Smooth muscle cell (in vitro differentiated cells): ENCODE measurements at regions not wholly inside any gene's neighbourhood (a gene's known extent, or its start where the extent isn't known, plus 50 kb on each side); places are given as distances from the start of the nearest gene placed in this dataset.

ENCODE experiments used
- DNase-seq: peaks from one replicate; lab custom pipeline; 2025; ENCODE audit not compliant: unreplicated experiment; lab: John Stamatoyannopoulos, UW
- H2AFZ ChIP-seq: fragments of 200-600 bp; sonication (generic); 2 replicates; pipeline ENCODE4 v1.6.0; 2016; ENCODE audit warnings: antibody characterized with exemption, low read depth, mild to moderate bottlenecking
- H3F3A ChIP-seq: fragments of 200-600 bp; sonication (generic); 2 replicates; pipeline ENCODE4 v1.6.0; 2017; ENCODE audit warnings: antibody characterized with exemption, low read depth
- H3K27ac ChIP-seq: fragments of 200-600 bp; sonication (generic); 2 replicates; pipeline ENCODE4 v1.5.1; 2016; ENCODE audit warnings: low read depth, mild to moderate bottlenecking
- H3K27me3 ChIP-seq: fragments of 200-600 bp; sonication (generic); 2 replicates; pipeline ENCODE4 v1.6.1; 2016; ENCODE audit warnings: low read depth, mild to moderate bottlenecking
- H3K36me3 ChIP-seq: fragments of 200-600 bp; sonication (generic); 2 replicates; pipeline ENCODE4 v1.5.1; 2016; ENCODE audit warnings: low read depth
- H3K4me1 ChIP-seq: fragments of 200-600 bp; sonication (generic); 2 replicates; pipeline ENCODE4 v1.5.1; 2016; ENCODE audit warnings: low read depth
- H3K4me2 ChIP-seq: fragments of 200-600 bp; sonication (generic); 2 replicates; pipeline ENCODE4 v1.6.0; 2016; ENCODE audit warnings: mild to moderate bottlenecking
- H3K4me3 ChIP-seq: fragments of 200-600 bp; sonication (generic); 2 replicates; pipeline ENCODE4 v1.5.1; 2016; ENCODE audit warnings: mild to moderate bottlenecking
- H3K79me2 ChIP-seq: fragments of 200-600 bp; sonication (generic); 2 replicates; pipeline ENCODE4 v1.6.0; 2016; ENCODE audit warnings: low read depth, mild to moderate bottlenecking
- H3K9ac ChIP-seq: fragments of 200-600 bp; sonication (generic); 2 replicates; pipeline ENCODE4 v1.6.0; 2016; ENCODE audit warnings: low read depth
- H3K9me3 ChIP-seq: fragments of 200-600 bp; sonication (generic); replicated peaks from 2 replicates; pipeline ENCODE4 v1.5.1; 2016; ENCODE audit warnings: low read depth
- H4K20me1 ChIP-seq: fragments of 200-600 bp; sonication (generic); 2 replicates; pipeline ENCODE4 v1.6.0; 2016; ENCODE audit warnings: low read depth
- CTCF ChIP-seq: fragments of 200-600 bp; sonication (generic); IDR thresholded peaks from 2 replicates; pipeline ENCODE4 v1.5.1; 2017; ENCODE audit warnings: borderline replicate concordance, mild to moderate bottlenecking, antibody characterized with exemption; ENCODE audit not compliant: insufficient read depth, poor library complexity, severe bottlenecking
- WGBS: methylation state at CpG from one replicate; pipeline ENCODE4 v1.1.7; 2016; ENCODE audit warnings: low lambda C conversion rate; 5-methylcytosine and 5-hydroxymethylcytosine counted together

- H3K4me2 ChIP-seq = no peak overlapping the region
Observed at GRCh38 chr13:82566864-82567263, 1315.4 kb downstream of the SLITRK1 start.

GRCh38 chr13:82565201-82565600 lies 1317.1 kb downstream of the SLITRK1 start:
- WGBS = 62% methylated on average over 7 of the region's 7 CpGs

More at GRCh38 chr13:82566864-82567263, 1315.4 kb downstream of the SLITRK1 start:
- Histone ChIP-seq H3K9ac (no peak overlapping the region), H2AFZ (no peak overlapping the region), H3K9me3 (no peaks in the 10 kb centered on the region), H3K4me1 (no peaks in the 10 kb centered on the region), H3F3A (no peaks in the 10 kb centered on the region), H3K27me3 (no peaks in the 10 kb centered on the region), H3K4me3 (no peak overlapping the region), H3K79me2 (no peaks in the 10 kb centered on the region), H3K27ac (no peak overlapping the region), H3K36me3 (no peaks in the 10 kb centered on the region), H4K20me1 (no peaks in the 10 kb centered on the region)
- TF ChIP-seq CTCF = no peak
- 96% methylated on average over 5 of the region's 5 CpGs for WGBS
- no peak for DNase-seq

GRCh38 chr13:82560889-82561288 lies 1321.4 kb downstream of the SLITRK1 start:
- Histone ChIP-seq H3K79me2 (no peaks in the 10 kb centered on the region), H4K20me1 (no peaks in the 10 kb centered on the region), H3K36me3 (no peaks in the 10 kb centered on the region), H2AFZ (no peak overlapping the region), H3K4me3 (no peak overlapping the region), H3K9me3 (no peaks in the 10 kb centered on the region), H3K9ac (no peak overlapping the region), H3K27me3 (no peaks in the 10 kb centered on the region), H3K27ac (no peak overlapping the region), H3F3A (no peaks in the 10 kb centered on the region), H3K4me2 (no peak overlapping the region), H3K4me1 (no peaks in the 10 kb centered on the region)
- TF ChIP-seq CTCF = no peak
- 82% methylated on average over 1 of the region's 1 CpG for WGBS
- DNase-seq = no peak

More at GRCh38 chr13:82565201-82565600, 1317.1 kb downstream of the SLITRK1 start:
- Histone ChIP-seq H3K4me1 (no peaks in the 10 kb centered on the region), H3K27ac (no peak overlapping the region), H3K4me2 (no peak overlapping the region), H3K27me3 (no peaks in the 10 kb centered on the region), H3K9me3 (no peaks in the 10 kb centered on the region), H2AFZ (no peak overlapping the region), H3F3A (no peaks in the 10 kb centered on the region), H3K79me2 (no peaks in the 10 kb centered on the region), H3K36me3 (no peaks in the 10 kb centered on the region), H4K20me1 (no peaks in the 10 kb centered on the region), H3K4me3 (no peak overlapping the region), H3K9ac (no peak overlapping the region)
- no peak for DNase-seq
- no peak for TF ChIP-seq CTCF

GRCh38 chr13:82522872-82523271 lies 1359.4 kb downstream of the SLITRK1 start:
- 75% methylated on average over 1 of the region's 1 CpG for WGBS
- no peak for DNase-seq
- Histone ChIP-seq H3K9me3 (no peaks in the 10 kb centered on the region), H4K20me1 (no peaks in the 10 kb centered on the region), H3K4me1 (no peaks in the 10 kb centered on the region), H3K27me3 (no peaks in the 10 kb centered on the region), H2AFZ (no peak overlapping the region), H3K79me2 (no peaks in the 10 kb centered on the region), H3K36me3 (no peaks in the 10 kb centered on the region), H3K9ac (no peak overlapping the region), H3K27ac (no peak overlapping the region), H3K4me3 (no peak overlapping the region), H3F3A (no peaks in the 10 kb centered on the region), H3K4me2 (no peak overlapping the region)
- no peak for TF ChIP-seq CTCF
